ENCODE measurements at regions not wholly inside any gene's neighbourhood (a gene's known extent, or its start where the extent isn't known, plus 50 kb on each side); places are given as distances from the start of the nearest gene placed in this dataset.

DNA sequence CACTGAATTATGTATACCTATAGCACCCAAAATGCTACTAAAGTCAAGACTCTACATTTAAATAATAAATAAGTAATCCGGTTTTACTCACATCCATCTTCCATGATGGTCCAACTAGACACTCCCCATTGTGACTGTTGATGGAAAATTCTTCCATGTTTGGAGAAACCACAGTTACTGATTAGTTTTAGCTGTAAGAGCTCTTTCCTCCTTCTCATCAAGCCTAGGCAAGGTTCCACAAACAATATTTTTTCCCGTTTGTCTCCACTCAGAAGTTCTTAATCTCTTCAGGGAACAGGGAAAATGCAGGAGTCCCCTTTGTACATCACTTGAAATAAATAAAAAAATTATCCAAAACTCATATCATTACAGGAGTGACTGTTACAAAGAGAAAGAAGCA lies 70.7 kb upstream of the EDNRB start:
- TF ChIP-seq CTCF (conservative IDR thresholded peaks at IDR 0.05; ENCODE audit: low read depth in 2 of 2) (no peak), EZH2 (IDR thresholded peaks at IDR 0.05; ENCODE audit: low read depth, unreplicated experiment) (no peak), REST (IDR thresholded peaks at IDR 0.05; ENCODE audit: unreplicated experiment) (no peak), POLR2AphosphoS5 (IDR thresholded peaks at IDR 0.05; ENCODE audit: low read depth) (no peak), NANOG (IDR thresholded peaks at IDR 0.05; ENCODE audit: borderline replicate concordance) (no peak), EZH2phosphoT487 (IDR thresholded peaks at IDR 0.05; ENCODE audit: unreplicated experiment) (no peak), ZNF331 (CRISPR knock-in tag; IDR thresholded peaks at IDR 0.05; ENCODE audit: low read depth) (no peak), CREB1 (CRISPR knock-in tag; IDR thresholded peaks at IDR 0.05; ENCODE audit: low read depth) (no peak), ZNF114 (CRISPR knock-in tag; IDR thresholded peaks at IDR 0.05) (no peak), STAT1 (IDR thresholded peaks at IDR 0.05; ENCODE audit: unreplicated experiment) (no peak), JUNB (IDR thresholded peaks at IDR 0.05; ENCODE audit: unreplicated experiment) (no peak), ZNF462 (CRISPR knock-in tag; IDR thresholded peaks at IDR 0.05) (no peak)
- TF ChIP-seq, protein P1, sequence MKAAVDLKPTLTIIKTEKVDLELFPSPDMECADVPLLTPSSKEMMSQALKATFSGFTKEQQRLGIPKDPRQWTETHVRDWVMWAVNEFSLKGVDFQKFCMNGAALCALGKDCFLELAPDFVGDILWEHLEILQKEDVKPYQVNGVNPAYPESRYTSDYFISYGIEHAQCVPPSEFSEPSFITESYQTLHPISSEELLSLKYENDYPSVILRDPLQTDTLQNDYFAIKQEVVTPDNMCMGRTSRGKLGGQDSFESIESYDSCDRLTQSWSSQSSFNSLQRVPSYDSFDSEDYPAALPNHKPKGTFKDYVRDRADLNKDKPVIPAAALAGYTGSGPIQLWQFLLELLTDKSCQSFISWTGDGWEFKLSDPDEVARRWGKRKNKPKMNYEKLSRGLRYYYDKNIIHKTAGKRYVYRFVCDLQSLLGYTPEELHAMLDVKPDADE (IDR thresholded peaks at IDR 0.05), result no peak

All from GM23338 (cell line).